ENCODE measurements at regions not wholly inside any gene's neighbourhood (a gene's known extent, or its start where the extent isn't known, plus 50 kb on each side); places are given as distances from the start of the nearest gene placed in this dataset.

- no peak overlapping the region for H3K27ac ChIP-seq
- no peak overlapping the region for H3K4me3 ChIP-seq
- no peaks in the 10 kb centered on the region for H3K9me3 ChIP-seq (ENCODE audit: low read depth)
- no peak for TF ChIP-seq CTCF (IDR thresholded peaks at IDR 0.05; ENCODE audit: low read depth, low read length)
- H3K27me3 ChIP-seq: no peaks in the 10 kb centered on the region
- peaks cover 2% of the 10 kb centered on the region for H3K4me1 ChIP-seq (ENCODE audit: low read depth)
- DNase-seq (ENCODE audit: low read depth in 1 of 2, low spot score in 1 of 2): no peak
- no peaks in the 10 kb centered on the region for H3K36me3 ChIP-seq
These were observed 306.0 kb upstream of the ADAMTS9 start for GRCh38 chr3:64993781-64994180.

- TF ChIP-seq CTCF (IDR thresholded peaks at IDR 0.05; ENCODE audit: low read depth, low read length): no peak
- H3K9me3 ChIP-seq (ENCODE audit: low read depth): no peaks in the 10 kb centered on the region
- no peaks in the 10 kb centered on the region for H3K36me3 ChIP-seq
- peaks cover 2% of the 10 kb centered on the region for H3K4me1 ChIP-seq (ENCODE audit: low read depth)
- DNase-seq (ENCODE audit: low read depth in 1 of 2, low spot score in 1 of 2): peak in 1 of 2 donors; percentile 25
- no peaks in the 10 kb centered on the region for H3K27me3 ChIP-seq
- no peak overlapping the region for H3K27ac ChIP-seq
- no peak overlapping the region for H3K4me3 ChIP-seq
These were observed 304.9 kb upstream of the ADAMTS9 start for GRCh38 chr3:64992530-64993285.

- H3K9me3 ChIP-seq (ENCODE audit: low read depth): no peaks in the 10 kb centered on the region
These were observed 300.4 kb upstream of the ADAMTS9 start for GRCh38 chr3:64988188-64988587.

GRCh38 chr3:64987726-64988125 lies 299.9 kb upstream of the ADAMTS9 start:
- Histone ChIP-seq H3K4me1 (ENCODE audit: low read depth) (no peaks in the 10 kb centered on the region), H3K27ac (no peak overlapping the region), H3K4me3 (no peak overlapping the region), H3K27me3 (no peaks in the 10 kb centered on the region), H3K36me3 (no peaks in the 10 kb centered on the region), H3K9me3 (ENCODE audit: low read depth) (no peaks in the 10 kb centered on the region)
- TF ChIP-seq CTCF (IDR thresholded peaks at IDR 0.05; ENCODE audit: low read depth, low read length): no peak
- DNase-seq (ENCODE audit: low read depth in 1 of 2, low spot score in 1 of 2): no peak

More at GRCh38 chr3:64988188-64988587, 300.4 kb upstream of the ADAMTS9 start:
- no peaks in the 10 kb centered on the region for H3K27me3 ChIP-seq
- no peak for TF ChIP-seq CTCF (IDR thresholded peaks at IDR 0.05; ENCODE audit: low read depth, low read length)
- no peak for DNase-seq (ENCODE audit: low read depth in 1 of 2, low spot score in 1 of 2)
- no peak overlapping the region for H3K27ac ChIP-seq
- no peaks in the 10 kb centered on the region for H3K36me3 ChIP-seq
- H3K4me3 ChIP-seq: no peak overlapping the region
- H3K4me1 ChIP-seq (ENCODE audit: low read depth): no peaks in the 10 kb centered on the region

- no peak for DNase-seq (ENCODE audit: low read depth in 1 of 2, low spot score in 1 of 2)
- no peak for TF ChIP-seq CTCF (IDR thresholded peaks at IDR 0.05; ENCODE audit: low read depth, low read length)
- Histone ChIP-seq H3K9me3 (ENCODE audit: low read depth) (no peaks in the 10 kb centered on the region), H3K27me3 (no peaks in the 10 kb centered on the region), H3K4me3 (no peak overlapping the region), H3K4me1 (ENCODE audit: low read depth) (no peaks in the 10 kb centered on the region), H3K36me3 (no peaks in the 10 kb centered on the region), H3K27ac (no peak overlapping the region)
These were observed 297.3 kb upstream of the ADAMTS9 start for GRCh38 chr3:64985072-64985471.
